HG02870 (cell line): ENCODE measurements at regions not wholly inside any gene's neighbourhood (a gene's known extent, or its start where the extent isn't known, plus 50 kb on each side); places are given as distances from the start of the nearest gene placed in this dataset.

Source experiments
- ATAC-seq: cut with Tn5 transposase; IDR thresholded peaks from one replicate; pipeline ENCODE4 v1.9.1; 2021; ENCODE audit warnings: mild to moderate bottlenecking, moderate library complexity; ENCODE audit not compliant: unreplicated experiment

GRCh38 chr4:38576767-38577166 lies 87.2 kb upstream of the KLF3 start:
- ATAC-seq = no peak

DNA sequence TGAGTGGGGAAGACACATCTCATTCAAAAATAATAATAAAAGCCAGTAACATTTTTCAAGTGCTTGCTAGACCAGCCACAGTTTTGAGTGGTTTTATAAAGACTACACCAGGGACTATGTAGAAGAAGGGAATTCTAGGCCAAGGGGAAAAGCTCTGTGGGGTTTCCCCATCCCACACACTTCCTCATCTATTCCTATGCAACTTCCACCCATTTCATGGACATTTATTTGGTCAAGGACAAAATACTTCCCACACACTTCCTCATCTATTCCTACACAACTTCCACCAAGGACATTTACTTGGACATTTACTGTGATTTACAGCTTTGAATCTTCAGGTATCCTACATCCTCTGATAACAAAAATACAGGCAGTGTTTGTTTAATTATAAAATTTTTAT lies 86.5 kb upstream of the KLF3 start:
- ATAC-seq = no peak

GRCh38 chr4:38581426-38582106 lies 82.4 kb upstream of the KLF3 start:
- no peak for ATAC-seq

GRCh38 chr4:38582445-38582844 lies 81.6 kb upstream of the KLF3 start:
- ATAC-seq = no peak

- no peak for ATAC-seq
Measured at GRCh38 chr4:38582889-38583470, 81.0 kb upstream of the KLF3 start.

GRCh38 chr4:38585871-38586270 lies 78.1 kb upstream of the KLF3 start:
- no peak for ATAC-seq

DNA sequence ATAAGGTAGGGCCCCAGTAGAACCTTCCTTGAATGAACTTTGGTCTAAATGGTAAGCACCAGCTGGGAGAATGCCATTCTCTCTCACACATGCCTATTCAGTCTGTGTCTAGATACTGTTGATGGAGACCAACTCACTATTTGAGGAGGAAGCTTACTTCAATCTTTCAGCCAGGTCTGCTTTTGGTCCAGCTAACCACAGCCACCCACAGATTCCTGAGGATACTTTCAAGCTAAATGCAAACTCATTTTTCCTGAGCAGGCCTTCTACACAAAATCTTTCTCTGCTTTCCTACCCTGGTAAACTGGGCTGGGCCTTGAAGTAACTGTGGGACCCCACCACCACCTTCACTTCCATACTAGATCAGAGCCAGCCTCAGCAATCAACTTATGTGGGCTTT lies 76.9 kb upstream of the KLF3 start:
- ATAC-seq = no peak

DNA sequence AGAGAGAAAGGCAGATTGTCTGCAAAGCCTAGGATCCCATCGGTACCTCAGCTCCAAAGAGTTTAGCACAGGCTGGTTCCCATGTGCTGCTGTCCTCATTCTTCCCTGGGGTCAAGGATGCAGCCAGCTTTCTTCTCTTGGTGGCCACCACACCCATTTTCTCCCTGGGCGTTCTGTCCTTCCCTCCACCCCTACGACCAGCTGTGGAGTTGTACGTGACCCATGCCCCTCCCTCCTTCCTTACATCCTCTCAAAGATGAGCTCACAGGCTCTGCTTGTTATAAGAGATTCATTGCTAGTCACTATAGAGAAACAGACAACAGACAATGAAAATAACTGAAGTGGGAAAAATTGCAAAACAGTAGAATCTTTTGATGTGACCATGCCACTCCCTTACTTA lies 74.0 kb upstream of the KLF3 start:
- ATAC-seq = no peak

DNA sequence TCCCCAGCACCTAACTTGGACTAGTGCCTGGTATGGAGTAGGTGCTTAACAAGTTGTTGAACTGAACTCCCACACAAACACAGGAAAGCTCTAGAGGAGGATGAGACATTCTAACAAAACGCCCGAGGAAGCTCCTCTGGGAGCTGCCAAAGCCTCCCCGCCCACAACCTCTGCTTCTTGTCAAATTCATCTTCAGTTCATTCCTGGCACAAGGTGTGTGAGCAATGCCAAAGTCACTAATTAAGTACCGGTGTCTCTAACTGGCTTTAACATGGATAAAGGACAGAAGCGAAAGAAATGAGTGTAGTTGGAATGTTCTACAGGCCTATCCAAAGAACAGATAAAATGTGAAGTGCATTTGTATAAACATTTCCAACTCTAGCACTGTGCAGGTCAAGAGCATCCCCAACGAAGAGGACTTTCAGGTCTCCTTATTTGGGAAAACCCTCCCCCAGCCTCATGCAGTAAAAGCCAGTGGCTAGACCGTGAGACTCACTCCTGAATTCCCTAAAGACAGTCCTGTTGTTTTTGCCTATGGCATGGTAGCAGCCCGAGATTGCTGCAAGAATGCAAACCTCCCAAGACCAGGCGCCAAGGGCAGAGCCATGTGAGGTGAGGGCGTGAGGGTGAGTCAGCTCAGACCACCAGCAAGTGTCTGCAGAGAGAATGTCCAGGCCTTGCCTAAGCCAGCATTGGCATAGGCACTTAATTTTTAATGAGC lies 72.2 kb upstream of the KLF3 start:
- no peak for ATAC-seq

DNA sequence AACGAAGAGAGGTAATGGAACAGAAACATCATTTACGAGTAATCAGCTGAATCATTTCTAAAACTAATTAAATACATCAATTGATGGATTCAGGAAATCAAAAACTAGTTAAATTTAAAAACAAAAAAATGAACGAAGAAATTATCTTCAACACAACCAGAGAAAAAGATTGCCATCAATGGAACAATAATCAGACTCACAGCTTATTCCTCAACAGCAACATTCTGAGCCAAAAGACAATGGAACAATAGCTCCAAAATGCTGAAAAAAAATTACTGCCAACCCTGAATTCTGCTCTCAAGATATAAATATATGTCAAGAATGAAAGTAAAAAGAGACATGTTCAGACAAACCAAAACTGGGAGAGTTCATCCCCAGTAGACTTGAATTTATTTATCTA lies 65.5 kb upstream of the KLF3 start:
- ATAC-seq = no peak

- no peak for ATAC-seq
Measured at GRCh38 chr4:38600575-38600974, 63.4 kb upstream of the KLF3 start.

GRCh38 chr4:38601244-38601915 lies 62.6 kb upstream of the KLF3 start:
- no peak for ATAC-seq

DNA sequence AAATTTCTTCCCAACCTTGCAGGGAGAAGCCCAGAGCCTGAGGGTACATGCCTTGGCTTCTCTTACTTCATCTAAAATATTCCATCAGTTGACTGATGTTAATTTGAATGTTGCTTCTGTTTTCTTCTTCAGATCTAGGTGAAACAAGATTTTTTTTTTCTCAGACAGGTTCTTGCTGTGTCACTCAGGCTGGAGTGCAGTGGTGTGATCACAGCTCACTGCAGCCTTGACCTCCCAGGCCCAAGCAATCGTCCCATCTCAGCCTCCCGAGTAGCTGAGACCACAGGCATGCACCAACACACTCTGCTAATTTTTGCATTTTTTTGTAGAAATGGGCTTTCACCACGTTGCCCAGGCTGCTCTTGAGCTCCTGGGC lies 62.1 kb upstream of the KLF3 start:
- ATAC-seq = no peak

- ATAC-seq = no peak
Measured at GRCh38 chr4:38603652-38604051, 60.3 kb upstream of the KLF3 start.

GRCh38 chr4:38605181-38605752 lies 58.7 kb upstream of the KLF3 start:
- ATAC-seq = no peak

DNA sequence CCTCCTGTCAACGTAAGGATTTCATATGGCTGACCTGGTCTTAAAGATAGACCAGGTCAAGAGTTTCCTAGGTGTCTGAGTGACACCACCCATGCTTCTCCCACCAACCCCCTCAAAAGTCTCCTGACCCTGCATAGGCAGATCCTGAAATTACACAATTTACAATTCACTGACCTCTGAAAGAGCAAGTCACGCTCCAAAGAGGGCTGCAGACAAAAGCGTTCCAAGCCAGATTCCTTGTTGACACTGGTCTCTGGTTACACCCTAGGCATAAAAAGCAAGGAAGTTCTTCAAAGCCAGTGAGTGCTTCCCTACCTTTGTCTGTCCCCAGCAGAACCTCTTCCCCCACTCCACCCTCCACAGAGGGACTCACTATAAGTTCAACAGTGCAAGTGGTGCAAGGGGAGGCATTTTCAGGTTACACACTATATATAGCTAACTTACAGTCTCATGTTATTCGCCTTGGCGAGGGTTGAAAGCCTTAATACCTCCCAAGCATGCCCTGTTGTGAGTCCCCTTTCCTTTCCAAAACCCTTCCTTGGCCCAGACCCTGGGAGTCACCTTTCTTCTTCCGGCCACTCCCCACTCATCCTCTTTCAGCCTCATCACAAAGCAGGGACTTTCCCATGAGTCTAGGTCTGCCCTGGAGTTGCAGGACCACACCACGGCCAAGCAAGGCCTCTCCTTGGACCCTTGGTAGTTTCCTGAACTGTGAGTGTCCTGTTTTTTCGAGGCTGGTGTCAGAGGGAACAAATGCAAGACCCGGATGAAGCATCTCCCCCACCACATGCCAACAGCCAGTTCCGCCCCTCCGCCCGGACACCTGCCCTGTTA lies 58.0 kb upstream of the KLF3 start:
- ATAC-seq = no peak

DNA sequence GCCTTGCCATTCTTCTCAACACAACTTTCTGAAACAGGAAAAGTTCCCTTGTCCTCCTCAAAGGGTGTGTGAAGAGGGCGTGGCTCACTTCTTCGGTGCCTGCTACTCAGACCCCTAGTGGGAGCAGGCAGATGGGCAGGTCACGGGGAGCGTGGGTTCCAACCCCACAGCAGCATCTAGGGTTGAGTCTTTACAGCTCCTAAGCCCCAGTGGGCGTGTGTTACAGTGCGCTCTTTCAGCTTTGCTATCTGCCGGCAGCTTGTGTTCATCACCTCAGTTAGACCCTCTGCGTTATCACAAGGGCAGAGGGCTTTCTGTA lies 57.5 kb upstream of the KLF3 start:
- no peak for ATAC-seq

- ATAC-seq = no peak
Measured at GRCh38 chr4:38609614-38610013, 54.4 kb upstream of the KLF3 start.

DNA sequence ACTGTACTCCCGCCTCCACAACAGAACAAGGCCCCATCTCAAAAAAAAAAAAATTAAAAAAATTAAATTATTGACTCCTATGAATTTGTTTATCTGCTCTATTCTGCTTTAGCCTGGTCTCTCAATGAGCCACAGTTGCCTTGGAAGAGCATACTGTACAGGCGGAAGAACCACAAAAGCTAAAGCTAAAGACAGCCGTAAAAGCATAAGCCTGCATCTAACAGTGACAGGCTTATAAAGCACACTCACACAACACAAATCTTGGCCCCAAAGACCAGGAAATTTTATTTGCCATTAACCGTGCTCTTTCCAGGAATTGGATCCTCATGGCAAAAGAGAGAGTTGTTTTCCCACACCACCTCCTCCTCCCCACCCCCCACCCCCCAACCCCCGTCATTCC lies 53.5 kb upstream of the KLF3 start:
- no peak for ATAC-seq

GRCh38 chr4:38610966-38611431 lies 53.0 kb upstream of the KLF3 start:
- ATAC-seq = no peak

DNA sequence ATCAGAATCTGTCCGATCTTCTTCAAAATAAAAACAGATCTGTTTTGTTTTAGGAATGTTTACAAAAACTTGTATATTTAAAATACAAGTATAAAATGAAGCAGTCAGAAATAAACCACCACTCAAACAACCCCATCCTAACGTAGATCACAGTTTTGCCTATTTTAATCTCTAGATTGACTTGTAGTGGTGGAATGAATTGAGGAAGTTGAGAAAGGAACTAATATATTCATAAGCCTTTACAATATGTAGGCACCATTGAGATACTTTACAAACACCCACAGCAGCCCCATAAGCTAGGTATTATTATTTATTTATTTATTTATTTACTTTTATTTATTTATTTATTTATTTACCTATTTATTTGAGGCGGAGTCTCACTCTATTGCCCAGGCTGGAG lies 52.3 kb upstream of the KLF3 start:
- ATAC-seq = no peak
